ENCODE measurements at regions not wholly inside any gene's neighbourhood (a gene's known extent, or its start where the extent isn't known, plus 50 kb on each side); places are given as distances from the start of the nearest gene placed in this dataset.

- peak; percentile 1 for DNase-seq (ENCODE audit: low read depth)
- H3K4me3 ChIP-seq (ENCODE audit: low read depth, low read length) = no peak overlapping the region
- no peak for TF ChIP-seq CTCF (conservative IDR thresholded peaks at IDR 0.05; ENCODE audit: low read depth, low read length)
Observed at GRCh38 chr21:18622383-18622782, 218.8 kb upstream of the TMPRSS15 start.

DNA sequence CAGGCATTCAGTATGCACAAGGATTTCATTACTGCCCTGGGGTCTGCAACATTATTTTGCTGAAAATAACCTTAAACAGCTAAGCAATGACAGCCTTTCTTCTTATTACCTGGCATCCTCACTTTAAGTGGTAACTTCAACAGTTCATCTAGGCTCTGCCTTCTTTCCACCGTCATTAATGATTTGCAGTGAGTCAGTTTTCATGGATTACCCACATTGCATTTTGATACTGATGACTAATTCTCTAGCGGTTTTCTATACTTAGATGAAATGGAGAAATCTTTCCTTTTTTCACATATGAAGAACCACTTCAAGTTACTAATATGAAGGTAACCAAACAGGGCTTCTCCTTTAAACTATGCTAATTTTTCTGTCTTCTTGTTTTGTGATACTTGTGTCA lies 226.9 kb upstream of the TMPRSS15 start:
- DNase-seq (ENCODE audit: low read depth) = no peak
- no peak for TF ChIP-seq CTCF (conservative IDR thresholded peaks at IDR 0.05; ENCODE audit: low read depth, low read length)
- H3K4me3 ChIP-seq (ENCODE audit: low read depth, low read length) = no peak overlapping the region

DNA sequence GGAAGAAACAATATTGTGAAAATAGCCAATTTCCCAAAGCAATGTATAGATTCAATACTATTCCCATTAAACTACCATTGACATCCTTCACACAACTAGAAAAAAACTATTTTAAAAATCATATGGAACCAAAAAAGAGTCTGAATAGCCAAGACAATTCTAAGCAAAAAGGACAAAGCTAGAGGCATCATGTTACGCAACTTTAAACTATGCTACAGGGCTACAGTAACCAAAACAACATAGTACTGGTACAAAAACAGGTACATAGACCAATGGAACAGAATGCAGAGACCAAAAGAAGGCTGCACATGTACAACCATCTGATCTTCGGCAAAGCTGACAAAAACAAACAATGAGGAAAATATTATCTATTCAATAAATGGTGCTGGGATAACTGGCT lies 233.3 kb upstream of the TMPRSS15 start:
- no peak overlapping the region for H3K4me3 ChIP-seq (ENCODE audit: low read depth, low read length)
- no peak for DNase-seq (ENCODE audit: low read depth)
- no peak for TF ChIP-seq CTCF (conservative IDR thresholded peaks at IDR 0.05; ENCODE audit: low read depth, low read length)

DNA sequence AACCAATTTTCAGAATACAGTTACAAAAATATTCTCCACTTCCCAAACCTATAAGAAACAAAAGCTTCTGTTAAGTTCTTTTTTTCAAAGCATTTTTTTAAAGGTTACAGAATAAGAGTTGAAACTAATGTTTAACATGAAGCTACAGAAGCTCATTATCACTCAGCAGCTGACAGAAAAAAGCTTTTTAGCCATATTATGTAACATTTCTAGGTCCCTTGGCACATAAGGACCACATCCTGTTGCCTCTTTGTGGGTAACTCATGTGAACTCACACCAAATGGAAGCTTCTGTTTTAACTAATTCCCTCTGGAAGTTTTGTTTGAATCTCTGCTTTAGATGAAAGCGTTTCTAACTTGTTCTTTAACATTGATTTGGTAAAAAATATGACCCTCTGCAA lies 242.5 kb upstream of the TMPRSS15 start:
- no peak for DNase-seq (ENCODE audit: low read depth)
- no peak overlapping the region for H3K4me3 ChIP-seq (ENCODE audit: low read depth, low read length)
- no peak for TF ChIP-seq CTCF (conservative IDR thresholded peaks at IDR 0.05; ENCODE audit: low read depth, low read length)

- no peak for DNase-seq (ENCODE audit: low read depth)
- no peak overlapping the region for H3K4me3 ChIP-seq (ENCODE audit: low read depth, low read length)
- no peak for TF ChIP-seq CTCF (conservative IDR thresholded peaks at IDR 0.05; ENCODE audit: low read depth, low read length)
Observed at GRCh38 chr21:18655931-18656330, 252.3 kb upstream of the TMPRSS15 start.

DNA sequence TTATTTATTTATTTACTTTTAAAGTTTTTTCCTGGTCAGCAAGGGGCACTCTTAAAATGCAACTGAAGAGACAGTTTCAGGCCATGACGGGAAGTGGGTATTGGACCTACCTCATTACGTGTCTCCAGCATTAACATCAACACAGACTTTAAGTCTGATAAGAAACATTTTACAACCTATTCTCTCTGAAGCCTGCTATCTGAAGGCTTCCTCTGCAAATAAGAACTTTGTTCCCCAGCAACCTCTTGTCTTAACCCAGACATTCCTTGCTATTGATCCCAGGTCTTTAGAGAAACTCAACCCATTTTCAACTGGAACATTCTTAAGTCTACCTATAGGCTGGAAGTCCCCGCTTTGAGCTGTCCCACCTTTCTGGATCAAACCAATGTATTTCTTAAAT lies 258.3 kb upstream of the TMPRSS15 start:
- no peak for TF ChIP-seq CTCF (conservative IDR thresholded peaks at IDR 0.05; ENCODE audit: low read depth, low read length)

DNA sequence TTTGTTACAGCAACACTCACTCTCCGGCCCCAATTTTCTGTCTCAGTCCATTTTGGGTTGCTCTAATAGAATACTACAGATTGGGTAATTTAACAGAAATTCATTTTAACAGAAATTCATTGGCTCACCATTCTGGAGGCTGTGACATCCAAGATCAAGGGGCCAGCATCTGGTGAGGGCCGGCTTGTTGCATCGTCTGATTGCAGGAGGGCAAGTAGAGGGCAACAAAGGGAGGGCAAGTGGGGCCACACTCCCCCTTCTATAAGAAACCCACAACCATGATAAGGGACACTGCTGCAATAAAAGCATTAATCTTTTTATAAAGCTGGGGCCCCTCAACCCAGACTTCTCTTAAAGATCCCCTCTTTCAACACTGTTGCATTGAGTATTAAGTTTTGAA lies 260.1 kb upstream of the TMPRSS15 start:
- TF ChIP-seq CTCF (conservative IDR thresholded peaks at IDR 0.05; ENCODE audit: low read depth, low read length) = no peak
- DNase-seq (ENCODE audit: low read depth) = no peak
- no peak overlapping the region for H3K4me3 ChIP-seq (ENCODE audit: low read depth, low read length)

More for the DNA sequence above, 258.3 kb upstream of the TMPRSS15 start:
- no peak for DNase-seq (ENCODE audit: low read depth)
- no peak overlapping the region for H3K4me3 ChIP-seq (ENCODE audit: low read depth, low read length)
